IMR-90 (cell line): ENCODE measurements at regions not wholly inside any gene's neighbourhood (a gene's known extent, or its start where the extent isn't known, plus 50 kb on each side); places are given as distances from the start of the nearest gene placed in this dataset.

Experiments
- ATAC-seq: fragments of 200-7000 bp; cut with Tn5 transposase; 2 replicates; pipeline ENCODE4 v1.9.1; 2020; ENCODE audit warnings: low read depth, mild to moderate bottlenecking, moderate library complexity
- BruUV-seq: library from RNA; stranded (reverse); fragments of 400-500 nt; replicated peaks from 2 replicates; lab custom pipeline; 2021; lab: Mats Ljungman, UMichigan
- CTCF ChIA-PET: fragments of 300-600 bp; formaldehyde crosslinking; extraction: SDS; loops from one replicate; lab custom pipeline; 2021; ENCODE audit warnings: antibody characterized with exemption; lab: Yijun Ruan, JAX
- POLR2A ChIA-PET: fragments of 300-600 bp; sonication (Branson Sonifier 250); formaldehyde crosslinking; loops from one replicate; lab custom pipeline; 2022; ENCODE audit warnings: antibody characterized with exemption; ENCODE audit not compliant: unreplicated experiment; lab: Charles Lee
- DNase-seq: peaks from one replicate; pipeline ENCODE4 v3.0.0; 2013
- H2AFZ ChIP-seq: replicated peaks from 2 replicates; pipeline ENCODE3; 2013; ENCODE audit warnings: low read length, mild to moderate bottlenecking; ENCODE audit not compliant: poor library complexity
- H2AK5ac ChIP-seq: 2 replicates; pipeline ENCODE4 v1.6.1; 2013; ENCODE audit warnings: low read depth, low read length, inconsistent platforms
- H2AK9ac ChIP-seq: replicated peaks from 2 replicates; pipeline ENCODE3; 2013; ENCODE audit warnings: mild to moderate bottlenecking, low read depth, low read length, moderate library complexity; ENCODE audit not compliant: poor library complexity
- H2BK120ac ChIP-seq: 2 replicates; pipeline ENCODE4 v1.6.1; 2013; ENCODE audit warnings: low read depth, low read length, inconsistent platforms
- H2BK15ac ChIP-seq: 3 replicates; pipeline ENCODE4 v1.6.1; 2013; ENCODE audit warnings: low read depth, low read length, inconsistent platforms
- H2BK20ac ChIP-seq: 2 replicates; pipeline ENCODE4 v1.6.1; 2013; ENCODE audit warnings: low read depth, mild to moderate bottlenecking, inconsistent platforms, low read length, moderate library complexity
- H2BK5ac ChIP-seq: 2 replicates; pipeline ENCODE4 v1.6.1; 2013; ENCODE audit warnings: mild to moderate bottlenecking, low read depth, low read length, inconsistent platforms; ENCODE audit not compliant: poor library complexity, severe bottlenecking
- H3K14ac ChIP-seq: replicated peaks from 2 replicates; pipeline ENCODE4 v1.6.1; 2013; ENCODE audit warnings: low read depth, low read length, inconsistent platforms
- H3K18ac ChIP-seq: 2 replicates; pipeline ENCODE4 v1.6.1; 2013; ENCODE audit warnings: low read depth, low read length, control low read depth
- H3K23ac ChIP-seq: 2 replicates; pipeline ENCODE4 v1.6.1; 2013; ENCODE audit warnings: low read depth, low read length, inconsistent platforms
- H3K27ac ChIP-seq: 2 replicates; pipeline ENCODE4 v1.5.1; 2013; ENCODE audit warnings: mild to moderate bottlenecking, control low read depth, low read length; ENCODE audit not compliant: insufficient read depth
- H3K27me3 ChIP-seq: 2 replicates; pipeline ENCODE4 v1.6.1; 2013; ENCODE audit warnings: low read length; ENCODE audit not compliant: control insufficient read depth, insufficient read depth
- H3K36me3 ChIP-seq: 2 replicates; pipeline ENCODE4 v1.6.1; 2013; ENCODE audit warnings: low read length, mixed read lengths; ENCODE audit not compliant: control insufficient read depth, insufficient read depth
- H3K4ac ChIP-seq: 2 replicates; pipeline ENCODE4 v1.6.1; 2013; ENCODE audit warnings: low read depth, low read length, inconsistent platforms
- H3K4me1 ChIP-seq: 2 replicates; pipeline ENCODE4 v1.6.1; 2013; ENCODE audit warnings: low read length, mixed read lengths; ENCODE audit not compliant: control insufficient read depth, insufficient read depth
- H3K4me2 ChIP-seq: 2 replicates; pipeline ENCODE4 v1.6.1; 2013; ENCODE audit warnings: low read depth, mild to moderate bottlenecking, control low read depth, low read length, moderate library complexity
- H3K4me3 ChIP-seq: 2 replicates; pipeline ENCODE4 v1.5.1; 2013; ENCODE audit warnings: low read depth, mild to moderate bottlenecking, control low read depth, low read length, moderate library complexity; ENCODE audit not compliant: insufficient read depth
- H3K56ac ChIP-seq: 2 replicates; pipeline ENCODE4 v1.6.1; 2013; ENCODE audit warnings: low read length, inconsistent platforms; ENCODE audit not compliant: insufficient read depth; ENCODE audit errors: extremely low read depth
- H3K79me1 ChIP-seq, 2 experiments: 2 replicates each; pipeline ENCODE4 v1.6.1; 2013; ENCODE audit warnings: low read length in 2 of 2, inconsistent platforms in 1 of 2, low read depth in 1 of 2
- H3K9ac ChIP-seq: 2 replicates; pipeline ENCODE4 v1.6.1; 2013; ENCODE audit warnings: low read depth, low read length, control low read depth
- H3K9me1 ChIP-seq: 2 replicates; pipeline ENCODE4 v1.6.1; 2013; ENCODE audit warnings: low read length, inconsistent platforms; ENCODE audit not compliant: insufficient read depth
- H3K9me3 ChIP-seq: 2 replicates; pipeline ENCODE4 v1.6.1; 2013; ENCODE audit warnings: low read length; ENCODE audit not compliant: control insufficient read depth, insufficient read depth
- H4K20me1 ChIP-seq: 2 replicates; pipeline ENCODE4 v1.6.1; 2013; ENCODE audit warnings: low read length, inconsistent platforms; ENCODE audit not compliant: insufficient read depth
- H4K5ac ChIP-seq: 2 replicates; pipeline ENCODE4 v1.6.1; 2013; ENCODE audit warnings: mild to moderate bottlenecking, low read depth, low read length, control low read depth
- H4K8ac ChIP-seq, 2 experiments: 2 replicates each; pipeline ENCODE4 v1.6.1; 2013; ENCODE audit warnings: low read depth in 2 of 2, low read length in 2 of 2, control low read depth in 1 of 2, inconsistent platforms in 1 of 2
- H4K91ac ChIP-seq: 2 replicates; pipeline ENCODE4 v1.6.1; 2013; ENCODE audit warnings: low read depth, low read length, inconsistent platforms; ENCODE audit not compliant: insufficient read depth
- BHLHE40 ChIP-seq: fragments of 150-350 bp; IDR thresholded peaks from 2 replicates; pipeline ENCODE4 v1.6.1; 2016; ENCODE audit warnings: mild to moderate bottlenecking, low read depth, low read length
- CEBPB ChIP-seq: IDR thresholded peaks from 2 replicates; pipeline ENCODE4 v1.6.1; 2012; ENCODE audit warnings: low read depth, low read length, improper control_type of control experiment
- CHD1 ChIP-seq: IDR thresholded peaks from 2 replicates; pipeline ENCODE4 v1.6.1; 2012; ENCODE audit warnings: low read depth, low read length, improper control_type of control experiment
- CTCF ChIP-seq: conservative IDR thresholded peaks from 2 replicates; pipeline ENCODE4 v1.5.1; 2012; ENCODE audit warnings: mild to moderate bottlenecking, low read depth, low read length, improper control_type of control experiment
- ELK1 ChIP-seq: fragments of 150-350 bp; IDR thresholded peaks from 2 replicates; pipeline ENCODE4 v1.6.1; 2016; ENCODE audit warnings: low read depth, mild to moderate bottlenecking, low read length, moderate library complexity, borderline replicate concordance
- FOS ChIP-seq: fragments of 150-350 bp; IDR thresholded peaks from 2 replicates; pipeline ENCODE4 v1.6.1; 2016; ENCODE audit warnings: low read depth, low read length
- MAFK ChIP-seq: IDR thresholded peaks from 2 replicates; pipeline ENCODE4 v1.6.1; 2012; ENCODE audit warnings: low read depth, low read length, improper control_type of control experiment
- MAZ ChIP-seq: IDR thresholded peaks from 2 replicates; pipeline ENCODE4 v1.6.1; 2012; ENCODE audit warnings: low read depth, mild to moderate bottlenecking, low read length, improper control_type of control experiment, moderate library complexity, borderline replicate concordance
- MXI1 ChIP-seq: IDR thresholded peaks from 2 replicates; pipeline ENCODE4 v1.6.1; 2012; ENCODE audit warnings: low read depth, mild to moderate bottlenecking, low read length, moderate library complexity, borderline replicate concordance
- NFE2L2 ChIP-seq: fragments of 150-350 bp; IDR thresholded peaks from 2 replicates; pipeline ENCODE4 v1.6.1; 2016; ENCODE audit warnings: low read depth, mild to moderate bottlenecking, low read length
- POLR2A ChIP-seq: IDR thresholded peaks from 2 replicates; pipeline ENCODE4 v1.6.1; 2012; ENCODE audit warnings: mild to moderate bottlenecking, low read depth, low read length
- RAD21 ChIP-seq: IDR thresholded peaks from 2 replicates; pipeline ENCODE4 v1.6.1; 2012; ENCODE audit warnings: low read length, improper control_type of control experiment
- RCOR1 ChIP-seq: IDR thresholded peaks from 2 replicates; pipeline ENCODE4 v1.6.1; 2012; ENCODE audit warnings: mild to moderate bottlenecking, low read length, improper control_type of control experiment; ENCODE audit not compliant: insufficient replicate concordance
- RFX5 ChIP-seq: IDR thresholded peaks from 2 replicates; pipeline ENCODE4 v1.8.0; 2012; ENCODE audit warnings: low read depth, mild to moderate bottlenecking, low read length, moderate library complexity
- SMC3 ChIP-seq: fragments of 150-350 bp; IDR thresholded peaks from 2 replicates; pipeline ENCODE4 v1.6.1; 2016; ENCODE audit warnings: low read depth, mild to moderate bottlenecking, antibody characterized with exemption, low read length, moderate library complexity
- USF2 ChIP-seq: fragments of 150-350 bp; IDR thresholded peaks from 2 replicates; pipeline ENCODE4 v1.6.1; 2017; ENCODE audit warnings: mild to moderate bottlenecking, antibody characterized with exemption, low read length, low read depth
- WGBS, 2 experiments: methylation state at CpG; one replicate each; pipeline versions ENCODE4 v1.1.5 to v1.1.7; 2013; ENCODE audit warnings: missing lambda C conversion rate in 2 of 2; ENCODE audit not compliant: insufficient read length in 1 of 2; ENCODE audit errors: extremely low coverage in 2 of 2; 5-methylcytosine and 5-hydroxymethylcytosine counted together
- dilution Hi-C: fragments of 300-500 bp; cut with HindIII; formaldehyde crosslinking; loops from one replicate; pipeline ENCODE4 v1.14.3; 2018; ENCODE audit warnings: low sequenced_read_pairs; ENCODE audit not compliant: unreplicated experiment
- in situ Hi-C: fragments of 300-500 bp; cut with MboI; formaldehyde crosslinking; loops from 3 replicates; pipeline ENCODE4 v1.14.3; 2019; ENCODE audit warnings: low sequenced_read_pairs, inconsistent platforms, mixed read lengths
- intact Hi-C: fragments of 100-400 bp; cut with micrococcal nuclease; formaldehyde crosslinking; loops from 2 replicates; pipeline ENCODE4 v1.10.0; 2022

GRCh38 chrX:148281920-148282319 is 218.5 kb upstream of the AFF2 start:
- H2AK9ac ChIP-seq, result no peak overlapping the region
- no peak for DNase-seq
- ATAC-seq, result no peak
- H3K36me3 ChIP-seq, result no peaks in the 10 kb centered on the region
- H2BK120ac ChIP-seq, result no peak overlapping the region
- H4K5ac ChIP-seq, result no peak overlapping the region
- no peak overlapping the region for H2AFZ ChIP-seq
- H3K27ac ChIP-seq, result no peak overlapping the region
- no CpG with 5 or more reads among the region's 1 CpG for whole genome bisulfite sequencing, 2 experiments
- no peak overlapping the region for H3K4me2 ChIP-seq
- ChIA-PET CTCF (interaction anchor here (0.7 kb wide), 1 partner anchor 117 kb away, joined by 3 read pairs; no protein-coding TSS in a partner anchor), POLR2A (no interaction called here)
- no peak overlapping the region for H4K91ac ChIP-seq
- no peaks in the 10 kb centered on the region for H4K20me1 ChIP-seq
- no peak overlapping the region for H3K4ac ChIP-seq
- no peak overlapping the region for H3K4me3 ChIP-seq
- dilution Hi-C loops (no loop called here), in situ Hi-C loops (no loop called here), intact Hi-C loops (no loop called here)
- no peak overlapping the region for H2BK15ac ChIP-seq
- no peak overlapping the region for H4K8ac ChIP-seq
- H2AK5ac ChIP-seq, result no peak overlapping the region
- no peaks in the 10 kb centered on the region; the same call in 1 of the 2 replicates for H3K9me3 ChIP-seq
- TF ChIP-seq CEBPB, result no peak
- TF ChIP-seq RCOR1, result no peak
- no peak for TF ChIP-seq RAD21
- TF ChIP-seq MAFK, result no peak
- TF ChIP-seq FOS, result no peak
- TF ChIP-seq CHD1, result no peak
- TF ChIP-seq RFX5, result no peak
- no peak for TF ChIP-seq SMC3
- TF ChIP-seq POLR2A, result no peak
- no peak for TF ChIP-seq USF2
- no peak for TF ChIP-seq BHLHE40
- TF ChIP-seq CTCF, result no peak
- no peak for TF ChIP-seq ELK1
- no peak for TF ChIP-seq MAZ
- no peak for TF ChIP-seq NFE2L2
- TF ChIP-seq MXI1, result no peak
- no peak overlapping the region for H3K56ac ChIP-seq
- H3K9ac ChIP-seq, result no peak overlapping the region
- H3K14ac ChIP-seq, result no peak overlapping the region
- no peak overlapping the region for H2BK20ac ChIP-seq
- H3K27me3 ChIP-seq, result no peaks in the 10 kb centered on the region
- H3K79me1 ChIP-seq, result no peaks in the 10 kb centered on the region
- H2BK5ac ChIP-seq, result no peak overlapping the region
- BruUV-seq, result no TSS peak
- H3K9me1 ChIP-seq, result no peaks in the 10 kb centered on the region
- H3K23ac ChIP-seq, result no peak overlapping the region
- H3K4me1 ChIP-seq, result no peaks in the 10 kb centered on the region
- H3K18ac ChIP-seq, result no peak overlapping the region
